WTC11 (cell line): ENCODE measurements at regions not wholly inside any gene's neighbourhood (a gene's known extent, or its start where the extent isn't known, plus 50 kb on each side); places are given as distances from the start of the nearest gene placed in this dataset.

ENCODE experiments used
- ATAC-seq: fragments of 200-7000 bp; cut with Tn5 transposase; 2 replicates; pipeline ENCODE4 v1.10.0; 2021; ENCODE audit warnings: mild to moderate bottlenecking, moderate library complexity
- CTCF ChIA-PET: fragments of 300-600 bp; sonication (Branson Sonifier 250); formaldehyde crosslinking; loops from one replicate; lab custom pipeline; 2021; ENCODE audit warnings: antibody characterized with exemption; lab: Charles Lee
- POLR2A ChIA-PET: fragments of 350-600 bp; sonication (Branson Sonifier 250); formaldehyde crosslinking; loops from one replicate; lab custom pipeline; 2021; ENCODE audit warnings: antibody characterized with exemption; lab: Charles Lee
- DNase-seq: peaks from one replicate; pipeline ENCODE4 v3.0.0; 2021; ENCODE audit warnings: low spot score
- H3K27ac Mint-ChIP-seq: 2 replicates; pipeline ENCODE4 v1.8.0; 2021; ENCODE audit warnings: mixed read lengths
- H3K27me3 Mint-ChIP-seq: 2 replicates; pipeline ENCODE4 v1.8.0; 2021; ENCODE audit warnings: low read depth, mild to moderate bottlenecking, moderate library complexity, mixed read lengths
- H3K36me3 Mint-ChIP-seq: 2 replicates; pipeline ENCODE4 v1.8.0; 2021; ENCODE audit warnings: mixed read lengths
- H3K4me1 Mint-ChIP-seq: 2 replicates; pipeline ENCODE4 v1.8.0; 2022; ENCODE audit warnings: mixed read lengths
- H3K4me3 Mint-ChIP-seq: 2 replicates; pipeline ENCODE4 v1.8.0; 2021; ENCODE audit warnings: mild to moderate bottlenecking, moderate library complexity, mixed read lengths
- H3K9me3 Mint-ChIP-seq: 2 replicates; pipeline ENCODE4 v1.8.0; 2021; ENCODE audit warnings: mixed read lengths
- CREM ChIP-seq: sonication (generic); formaldehyde crosslinking; IDR thresholded peaks from 2 replicates; pipeline ENCODE4 v1.8.1; 2022; ENCODE audit warnings: mild to moderate bottlenecking, missing genetic modification reagents, moderate library complexity
- ELF4 ChIP-seq: sonication (generic); formaldehyde crosslinking; IDR thresholded peaks from 2 replicates; pipeline ENCODE4 v1.8.1; 2022; ENCODE audit warnings: low read depth, mild to moderate bottlenecking, moderate library complexity, missing genetic modification reagents
- IRF2 ChIP-seq: sonication (generic); formaldehyde crosslinking; IDR thresholded peaks from 2 replicates; pipeline ENCODE4 v1.8.0; 2022; ENCODE audit warnings: low read depth, missing genetic modification reagents, borderline replicate concordance
- NFYB ChIP-seq: sonication (generic); formaldehyde crosslinking; conservative IDR thresholded peaks from 2 replicates; pipeline ENCODE4 v1.8.0; 2022; ENCODE audit warnings: low read depth, missing genetic modification reagents
- RELA ChIP-seq: sonication (generic); formaldehyde crosslinking; IDR thresholded peaks from 2 replicates; pipeline ENCODE4 v1.8.1; 2022; ENCODE audit warnings: missing genetic modification reagents, mild to moderate bottlenecking, borderline replicate concordance
- TEAD4 ChIP-seq: sonication (generic); formaldehyde crosslinking; IDR thresholded peaks from 2 replicates; pipeline ENCODE4 v1.8.0; 2022; ENCODE audit warnings: mild to moderate bottlenecking, missing genetic modification reagents
- ZNF671 ChIP-seq: fragments of 250-450 bp; sonication (Bioruptor Pico); IDR thresholded peaks from 2 replicates; pipeline ENCODE4 v1.8.0; 2021; ENCODE audit warnings: mild to moderate bottlenecking
- TF ChIP-seq, protein P1 (sequence below): sonication (generic); formaldehyde crosslinking; IDR thresholded peaks from 2 replicates; pipeline ENCODE4 v1.8.1; 2022; ENCODE audit warnings: low read depth, mild to moderate bottlenecking, moderate library complexity, missing genetic modification reagents, borderline replicate concordance
- TF ChIP-seq, protein P2 (sequence below): sonication (generic); formaldehyde crosslinking; IDR thresholded peaks from 2 replicates; pipeline ENCODE4 v1.8.0; 2022; ENCODE audit warnings: mild to moderate bottlenecking, missing genetic modification reagents
- TF ChIP-seq, protein P3 (sequence below): sonication (generic); formaldehyde crosslinking; IDR thresholded peaks from 2 replicates; pipeline ENCODE4 v1.8.0; 2023; ENCODE audit warnings: mild to moderate bottlenecking, missing genetic modification reagents
- TF ChIP-seq, protein P4 (sequence below): sonication (generic); formaldehyde crosslinking; conservative IDR thresholded peaks from 2 replicates; pipeline ENCODE4 v1.8.1; 2022; ENCODE audit warnings: mild to moderate bottlenecking, missing genetic modification reagents
- TF ChIP-seq, protein P5 (sequence below): sonication (generic); formaldehyde crosslinking; IDR thresholded peaks from 2 replicates; pipeline ENCODE4 v1.8.1; 2023; ENCODE audit warnings: mild to moderate bottlenecking, missing genetic modification reagents
- TF ChIP-seq, protein P6 (sequence below): sonication (generic); formaldehyde crosslinking; IDR thresholded peaks from 2 replicates; pipeline ENCODE4 v1.8.1; 2023; ENCODE audit warnings: mild to moderate bottlenecking, missing genetic modification reagents, moderate library complexity

DNA sequence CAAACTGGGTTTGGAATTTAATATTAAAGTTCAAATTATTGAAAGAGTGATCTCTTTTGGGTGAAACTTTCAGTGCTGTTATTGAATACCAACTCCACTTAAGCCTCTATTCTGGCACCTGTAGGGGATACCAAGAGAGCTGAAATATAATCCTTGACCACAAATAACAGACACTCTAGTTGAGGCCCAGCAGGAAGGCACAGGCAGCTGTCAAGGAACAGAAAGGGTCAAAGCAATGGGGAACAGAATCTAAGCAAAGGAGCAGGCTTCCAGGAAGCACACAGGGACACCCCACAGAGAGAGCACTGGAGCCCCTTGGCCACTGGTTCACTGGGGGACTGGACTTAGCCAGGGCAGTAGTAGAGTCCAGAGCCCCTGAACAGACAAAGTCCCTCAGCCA is 120.9 kb upstream of the SFSWAP start (continued):
- TF ChIP-seq, protein P1, sequence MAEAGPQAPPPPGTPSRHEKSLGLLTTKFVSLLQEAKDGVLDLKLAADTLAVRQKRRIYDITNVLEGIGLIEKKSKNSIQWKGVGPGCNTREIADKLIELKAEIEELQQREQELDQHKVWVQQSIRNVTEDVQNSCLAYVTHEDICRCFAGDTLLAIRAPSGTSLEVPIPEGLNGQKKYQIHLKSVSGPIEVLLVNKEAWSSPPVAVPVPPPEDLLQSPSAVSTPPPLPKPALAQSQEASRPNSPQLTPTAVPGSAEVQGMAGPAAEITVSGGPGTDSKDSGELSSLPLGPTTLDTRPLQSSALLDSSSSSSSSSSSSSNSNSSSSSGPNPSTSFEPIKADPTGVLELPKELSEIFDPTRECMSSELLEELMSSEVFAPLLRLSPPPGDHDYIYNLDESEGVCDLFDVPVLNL (CRISPR knock-in tag) = no peak
- TF ChIP-seq, protein P2, sequence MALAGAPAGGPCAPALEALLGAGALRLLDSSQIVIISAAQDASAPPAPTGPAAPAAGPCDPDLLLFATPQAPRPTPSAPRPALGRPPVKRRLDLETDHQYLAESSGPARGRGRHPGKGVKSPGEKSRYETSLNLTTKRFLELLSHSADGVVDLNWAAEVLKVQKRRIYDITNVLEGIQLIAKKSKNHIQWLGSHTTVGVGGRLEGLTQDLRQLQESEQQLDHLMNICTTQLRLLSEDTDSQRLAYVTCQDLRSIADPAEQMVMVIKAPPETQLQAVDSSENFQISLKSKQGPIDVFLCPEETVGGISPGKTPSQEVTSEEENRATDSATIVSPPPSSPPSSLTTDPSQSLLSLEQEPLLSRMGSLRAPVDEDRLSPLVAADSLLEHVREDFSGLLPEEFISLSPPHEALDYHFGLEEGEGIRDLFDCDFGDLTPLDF (CRISPR knock-in tag) = no peak

DNA sequence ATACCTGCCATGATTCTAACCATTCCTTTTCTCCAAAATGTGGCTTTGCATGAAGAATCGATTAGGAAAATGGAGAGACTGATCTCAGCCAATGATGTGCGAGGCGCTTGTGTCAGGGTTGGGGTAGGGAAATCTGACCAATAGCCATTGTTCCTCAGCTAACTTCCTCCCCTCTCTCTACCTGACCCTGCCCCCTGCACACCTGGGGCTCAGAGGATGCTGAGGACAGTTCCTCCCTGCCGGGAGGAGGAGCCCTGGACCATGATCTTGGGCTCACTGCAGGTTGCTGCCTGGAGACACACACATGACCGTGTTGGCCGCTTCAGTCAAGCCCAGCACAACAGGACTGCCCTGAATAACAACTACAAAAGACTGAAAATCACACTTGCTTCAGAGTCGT is 119.8 kb upstream of the SFSWAP start:
- POLR2A ChIA-PET = no interaction called here
- TF ChIP-seq, protein P3, sequence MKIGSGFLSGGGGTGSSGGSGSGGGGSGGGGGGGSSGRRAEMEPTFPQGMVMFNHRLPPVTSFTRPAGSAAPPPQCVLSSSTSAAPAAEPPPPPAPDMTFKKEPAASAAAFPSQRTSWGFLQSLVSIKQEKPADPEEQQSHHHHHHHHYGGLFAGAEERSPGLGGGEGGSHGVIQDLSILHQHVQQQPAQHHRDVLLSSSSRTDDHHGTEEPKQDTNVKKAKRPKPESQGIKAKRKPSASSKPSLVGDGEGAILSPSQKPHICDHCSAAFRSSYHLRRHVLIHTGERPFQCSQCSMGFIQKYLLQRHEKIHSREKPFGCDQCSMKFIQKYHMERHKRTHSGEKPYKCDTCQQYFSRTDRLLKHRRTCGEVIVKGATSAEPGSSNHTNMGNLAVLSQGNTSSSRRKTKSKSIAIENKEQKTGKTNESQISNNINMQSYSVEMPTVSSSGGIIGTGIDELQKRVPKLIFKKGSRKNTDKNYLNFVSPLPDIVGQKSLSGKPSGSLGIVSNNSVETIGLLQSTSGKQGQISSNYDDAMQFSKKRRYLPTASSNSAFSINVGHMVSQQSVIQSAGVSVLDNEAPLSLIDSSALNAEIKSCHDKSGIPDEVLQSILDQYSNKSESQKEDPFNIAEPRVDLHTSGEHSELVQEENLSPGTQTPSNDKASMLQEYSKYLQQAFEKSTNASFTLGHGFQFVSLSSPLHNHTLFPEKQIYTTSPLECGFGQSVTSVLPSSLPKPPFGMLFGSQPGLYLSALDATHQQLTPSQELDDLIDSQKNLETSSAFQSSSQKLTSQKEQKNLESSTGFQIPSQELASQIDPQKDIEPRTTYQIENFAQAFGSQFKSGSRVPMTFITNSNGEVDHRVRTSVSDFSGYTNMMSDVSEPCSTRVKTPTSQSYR (CRISPR knock-in tag) = no peak
- no peak for TF ChIP-seq CREM (CRISPR knock-in tag)
- TF ChIP-seq TEAD4 (CRISPR knock-in tag) = no peak
- TF ChIP-seq, protein P4, sequence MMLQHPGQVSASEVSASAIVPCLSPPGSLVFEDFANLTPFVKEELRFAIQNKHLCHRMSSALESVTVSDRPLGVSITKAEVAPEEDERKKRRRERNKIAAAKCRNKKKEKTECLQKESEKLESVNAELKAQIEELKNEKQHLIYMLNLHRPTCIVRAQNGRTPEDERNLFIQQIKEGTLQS (CRISPR knock-in tag) = no peak
- 0 out of 2 replicates have a peak, but pooled peaks have one; percentile 8 for TF ChIP-seq NFYB (CRISPR knock-in tag)
- no peak for TF ChIP-seq ZNF671
- TF ChIP-seq IRF2 (CRISPR knock-in tag) = no peak
- peaks cover 17% of the 10 kb centered on the region for H3K4me1 Mint-ChIP-seq
- peak; percentile 66 for ATAC-seq
- no peaks in the 10 kb centered on the region for H3K36me3 Mint-ChIP-seq
- peaks cover 13% of the 10 kb centered on the region; the same call in 1 of the 2 replicates for H3K9me3 Mint-ChIP-seq
- H3K4me3 Mint-ChIP-seq = no peak overlapping the region
- H3K27me3 Mint-ChIP-seq = no peaks in the 10 kb centered on the region
- CTCF ChIA-PET = interaction anchor here (1.0 kb wide), 1 partner anchor 459 kb away, joined by 3 read pairs; no protein-coding TSS in a partner anchor
- no peak overlapping the region for H3K27ac Mint-ChIP-seq
- DNase-seq = no peak

DNA sequence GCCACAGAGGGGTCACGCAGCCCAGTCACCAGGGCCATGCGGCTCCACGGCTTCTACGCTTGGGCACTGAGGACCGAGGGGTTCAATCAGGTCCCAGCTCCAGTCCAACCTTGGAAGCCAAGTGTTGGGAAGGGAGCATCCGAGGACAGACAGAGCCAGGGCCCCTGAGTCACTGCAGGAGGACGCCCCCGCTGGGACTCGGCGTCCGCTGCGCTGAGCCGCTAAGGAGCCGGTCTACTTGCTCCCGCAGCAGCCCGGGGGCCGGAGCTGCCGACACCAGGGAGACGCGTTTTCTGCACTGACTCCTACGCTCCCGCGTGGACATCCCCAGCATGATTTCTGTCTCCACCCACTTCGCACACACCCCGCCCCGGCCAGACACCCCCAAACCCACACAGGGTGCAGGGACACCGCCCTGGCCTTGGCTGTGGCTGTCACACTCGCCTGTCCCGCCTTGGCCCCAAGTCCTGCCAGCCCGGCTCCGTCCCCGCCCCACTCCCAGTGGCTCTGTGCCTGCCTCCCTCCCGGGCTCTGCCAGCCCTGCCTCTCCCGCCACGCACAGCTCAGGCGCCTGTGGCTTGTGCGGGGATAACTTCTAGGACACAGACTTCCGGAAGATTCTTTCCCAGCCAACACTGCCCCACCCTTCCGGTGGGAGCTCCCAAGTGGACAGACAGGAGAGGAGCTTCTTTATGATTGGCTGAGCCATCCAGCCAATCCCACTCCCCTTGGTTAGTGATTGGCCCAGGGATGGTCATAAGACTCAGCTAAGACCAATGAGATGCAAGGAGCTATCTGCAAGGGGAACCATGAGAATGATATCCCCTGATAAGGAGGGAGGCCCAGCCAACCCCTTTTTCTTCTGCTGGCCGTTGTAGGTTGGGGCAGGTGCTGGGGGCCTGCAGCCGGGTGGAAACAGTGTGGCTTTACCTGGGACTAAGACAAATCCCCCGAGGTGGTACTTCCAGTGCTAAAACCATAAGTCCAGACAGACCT is 118.9 kb upstream of the SFSWAP start:
- Mint-ChIP-seq H3K4me3 (no peak overlapping the region), H3K9me3 (peaks cover 13% of the 10 kb centered on the region; the same call in 1 of the 2 replicates), H3K27ac (peak overlapping the region; percentile 11; the same call in 1 of the 2 replicates), H3K4me1 (peaks cover 17% of the 10 kb centered on the region), H3K27me3 (no peaks in the 10 kb centered on the region), H3K36me3 (no peaks in the 10 kb centered on the region)
- CTCF ChIA-PET = interaction anchor here (1.4 kb wide), 1 partner anchor 432 kb away, joined by 3 read pairs; no protein-coding TSS in a partner anchor
- POLR2A ChIA-PET = no interaction called here
- TF ChIP-seq, protein P5, sequence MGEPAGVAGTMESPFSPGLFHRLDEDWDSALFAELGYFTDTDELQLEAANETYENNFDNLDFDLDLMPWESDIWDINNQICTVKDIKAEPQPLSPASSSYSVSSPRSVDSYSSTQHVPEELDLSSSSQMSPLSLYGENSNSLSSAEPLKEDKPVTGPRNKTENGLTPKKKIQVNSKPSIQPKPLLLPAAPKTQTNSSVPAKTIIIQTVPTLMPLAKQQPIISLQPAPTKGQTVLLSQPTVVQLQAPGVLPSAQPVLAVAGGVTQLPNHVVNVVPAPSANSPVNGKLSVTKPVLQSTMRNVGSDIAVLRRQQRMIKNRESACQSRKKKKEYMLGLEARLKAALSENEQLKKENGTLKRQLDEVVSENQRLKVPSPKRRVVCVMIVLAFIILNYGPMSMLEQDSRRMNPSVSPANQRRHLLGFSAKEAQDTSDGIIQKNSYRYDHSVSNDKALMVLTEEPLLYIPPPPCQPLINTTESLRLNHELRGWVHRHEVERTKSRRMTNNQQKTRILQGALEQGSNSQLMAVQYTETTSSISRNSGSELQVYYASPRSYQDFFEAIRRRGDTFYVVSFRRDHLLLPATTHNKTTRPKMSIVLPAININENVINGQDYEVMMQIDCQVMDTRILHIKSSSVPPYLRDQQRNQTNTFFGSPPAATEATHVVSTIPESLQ = no peak
- TF ChIP-seq, protein P6, sequence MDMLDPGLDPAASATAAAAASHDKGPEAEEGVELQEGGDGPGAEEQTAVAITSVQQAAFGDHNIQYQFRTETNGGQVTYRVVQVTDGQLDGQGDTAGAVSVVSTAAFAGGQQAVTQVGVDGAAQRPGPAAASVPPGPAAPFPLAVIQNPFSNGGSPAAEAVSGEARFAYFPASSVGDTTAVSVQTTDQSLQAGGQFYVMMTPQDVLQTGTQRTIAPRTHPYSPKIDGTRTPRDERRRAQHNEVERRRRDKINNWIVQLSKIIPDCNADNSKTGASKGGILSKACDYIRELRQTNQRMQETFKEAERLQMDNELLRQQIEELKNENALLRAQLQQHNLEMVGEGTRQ (CRISPR knock-in tag) = peak; percentile 22; the same call in 1 of the 2 replicates
- no peak for TF ChIP-seq ELF4
- peak; percentile 65 for TF ChIP-seq NFYB (CRISPR knock-in tag)
- TF ChIP-seq RELA (CRISPR knock-in tag) = no peak
- ATAC-seq (no peak), DNase-seq (no peak)
